ENCODE measurements at regions not wholly inside any gene's neighbourhood (a gene's known extent, or its start where the extent isn't known, plus 50 kb on each side); places are given as distances from the start of the nearest gene placed in this dataset.

DNA sequence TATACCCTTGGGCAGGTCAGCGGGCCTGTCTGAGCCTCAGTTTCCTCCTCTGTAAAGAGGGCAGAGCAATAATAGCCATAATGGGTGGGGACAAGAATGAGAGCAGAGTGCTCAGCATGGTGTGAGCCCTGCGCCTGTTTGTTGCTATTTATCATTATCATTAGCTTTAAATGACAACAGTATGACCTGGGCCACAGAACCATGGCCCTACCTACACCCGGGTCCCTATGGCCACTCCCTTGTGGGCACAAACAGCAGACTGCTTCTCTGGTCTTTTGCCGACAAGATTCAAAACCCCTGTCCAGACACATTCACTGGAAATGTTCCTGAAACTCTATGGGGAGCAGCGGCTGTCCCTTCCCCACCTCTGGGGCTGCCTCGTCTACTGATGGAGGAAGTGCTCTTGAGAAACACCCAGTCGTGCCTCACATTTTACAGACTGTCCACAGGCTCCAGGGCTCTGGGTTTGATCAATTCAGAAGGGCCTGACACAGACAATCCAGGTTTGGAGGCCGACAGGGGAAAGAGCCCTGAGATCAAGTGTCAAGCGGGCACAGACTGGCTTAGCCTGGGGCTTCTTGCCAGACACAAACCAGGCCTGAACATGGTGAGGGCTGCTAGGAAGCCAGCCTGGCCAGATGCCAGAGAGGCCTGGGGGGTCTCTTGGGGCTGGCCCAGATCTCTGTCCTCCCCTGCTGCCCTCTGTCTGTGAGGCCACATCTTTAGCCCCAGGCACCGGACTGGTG, 112.5 kb upstream of the CD82 start:
- BruUV-seq (replicated peaks) = no TSS peak

DNA sequence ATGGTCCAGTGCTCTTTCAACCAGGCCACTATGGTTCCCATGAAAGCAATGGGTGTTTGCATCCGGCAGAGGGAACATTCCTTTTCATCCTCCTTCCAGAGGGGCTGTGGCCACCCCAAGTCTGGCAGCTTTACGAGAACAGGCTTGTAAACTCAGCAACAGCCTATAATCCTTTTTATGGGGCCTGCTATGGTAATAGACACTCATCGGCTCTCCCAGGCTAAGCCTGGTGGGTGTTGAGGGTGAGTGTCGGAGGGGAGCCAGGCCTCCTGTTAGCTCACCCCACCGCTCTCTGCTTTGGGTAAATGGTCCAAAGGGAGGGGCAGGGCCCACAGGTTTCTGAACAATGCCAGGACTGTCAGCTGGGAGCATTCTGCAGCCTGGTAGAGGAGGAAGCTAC, 111.6 kb upstream of the CD82 start:
- DNase-seq = no peak
- no peaks in the 10 kb centered on the region for H3K36me3 ChIP-seq (ENCODE audit: low read depth)
- ChIA-PET POLR2A (ENCODE audit: unreplicated experiment) (no interaction called here), CTCF (no interaction called here)
- no TSS peak for BruUV-seq (replicated peaks)
- H3K79me2 ChIP-seq (ENCODE audit: low read depth) = no peaks in the 10 kb centered on the region
- no peaks in the 10 kb centered on the region for H3K4me1 ChIP-seq (replicated peaks; ENCODE audit: insufficient read depth)
- H3K27ac ChIP-seq = no peak overlapping the region
- intact Hi-C loops (cut with micrococcal nuclease; ENCODE audit: unreplicated experiment) = no loop called here
- no peaks in the 10 kb centered on the region for H4K20me1 ChIP-seq (ENCODE audit: insufficient read depth)
- no peak overlapping the region for H3K4me2 ChIP-seq
- H3F3A ChIP-seq (ENCODE audit: insufficient read depth, low read depth) = no peaks in the 10 kb centered on the region
- H3K9me2 ChIP-seq (ENCODE audit: insufficient read depth) = no peaks in the 10 kb centered on the region
- TF ChIP-seq EZH2 (IDR thresholded peaks at IDR 0.05; ENCODE audit: low read depth) = no peak
- TF ChIP-seq, protein P1, sequence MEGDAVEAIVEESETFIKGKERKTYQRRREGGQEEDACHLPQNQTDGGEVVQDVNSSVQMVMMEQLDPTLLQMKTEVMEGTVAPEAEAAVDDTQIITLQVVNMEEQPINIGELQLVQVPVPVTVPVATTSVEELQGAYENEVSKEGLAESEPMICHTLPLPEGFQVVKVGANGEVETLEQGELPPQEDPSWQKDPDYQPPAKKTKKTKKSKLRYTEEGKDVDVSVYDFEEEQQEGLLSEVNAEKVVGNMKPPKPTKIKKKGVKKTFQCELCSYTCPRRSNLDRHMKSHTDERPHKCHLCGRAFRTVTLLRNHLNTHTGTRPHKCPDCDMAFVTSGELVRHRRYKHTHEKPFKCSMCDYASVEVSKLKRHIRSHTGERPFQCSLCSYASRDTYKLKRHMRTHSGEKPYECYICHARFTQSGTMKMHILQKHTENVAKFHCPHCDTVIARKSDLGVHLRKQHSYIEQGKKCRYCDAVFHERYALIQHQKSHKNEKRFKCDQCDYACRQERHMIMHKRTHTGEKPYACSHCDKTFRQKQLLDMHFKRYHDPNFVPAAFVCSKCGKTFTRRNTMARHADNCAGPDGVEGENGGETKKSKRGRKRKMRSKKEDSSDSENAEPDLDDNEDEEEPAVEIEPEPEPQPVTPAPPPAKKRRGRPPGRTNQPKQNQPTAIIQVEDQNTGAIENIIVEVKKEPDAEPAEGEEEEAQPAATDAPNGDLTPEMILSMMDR (conservative IDR thresholded peaks at IDR 0.05) = no peak
- no peak overlapping the region for H3K4me3 ChIP-seq
- H2AFZ ChIP-seq = no peak overlapping the region
- no peaks in the 10 kb centered on the region for H3K9me3 ChIP-seq (ENCODE audit: insufficient read depth, low read depth)
- H3K27me3 ChIP-seq (ENCODE audit: insufficient read depth, low read depth) = no peaks in the 10 kb centered on the region

More for the DNA sequence above, 112.5 kb upstream of the CD82 start:
- no peak overlapping the region for H2AFZ ChIP-seq
- H3F3A ChIP-seq (ENCODE audit: insufficient read depth, low read depth) = no peaks in the 10 kb centered on the region
- no peaks in the 10 kb centered on the region for H3K9me3 ChIP-seq (ENCODE audit: insufficient read depth, low read depth)
- H3K36me3 ChIP-seq (ENCODE audit: low read depth) = no peaks in the 10 kb centered on the region
- no peak overlapping the region for H3K27ac ChIP-seq
- no peak overlapping the region for H3K4me2 ChIP-seq
- H3K27me3 ChIP-seq (ENCODE audit: insufficient read depth, low read depth) = no peaks in the 10 kb centered on the region
- no peak for DNase-seq
- TF ChIP-seq EZH2 (IDR thresholded peaks at IDR 0.05; ENCODE audit: low read depth) = no peak
- TF ChIP-seq, protein P1 (conservative IDR thresholded peaks at IDR 0.05) = no peak
- ChIA-PET CTCF (no interaction called here), POLR2A (ENCODE audit: unreplicated experiment) (no interaction called here)
- H3K4me1 ChIP-seq (replicated peaks; ENCODE audit: insufficient read depth) = no peaks in the 10 kb centered on the region
- intact Hi-C loops (cut with micrococcal nuclease; ENCODE audit: unreplicated experiment) = no loop called here
- H4K20me1 ChIP-seq (ENCODE audit: insufficient read depth) = no peaks in the 10 kb centered on the region
- no peak overlapping the region for H3K4me3 ChIP-seq
- no peaks in the 10 kb centered on the region for H3K79me2 ChIP-seq (ENCODE audit: low read depth)
- H3K9me2 ChIP-seq (ENCODE audit: insufficient read depth) = no peaks in the 10 kb centered on the region

- Histone ChIP-seq H3K9me2 (ENCODE audit: insufficient read depth) (no peaks in the 10 kb centered on the region), H3K4me1 (replicated peaks; ENCODE audit: insufficient read depth) (no peaks in the 10 kb centered on the region), H3K9me3 (ENCODE audit: insufficient read depth, low read depth) (no peaks in the 10 kb centered on the region), H3F3A (ENCODE audit: insufficient read depth, low read depth) (no peaks in the 10 kb centered on the region), H3K36me3 (ENCODE audit: low read depth) (no peaks in the 10 kb centered on the region), H2AFZ (no peak overlapping the region), H4K20me1 (ENCODE audit: insufficient read depth) (no peaks in the 10 kb centered on the region), H3K79me2 (ENCODE audit: low read depth) (no peaks in the 10 kb centered on the region), H3K27ac (no peak overlapping the region), H3K4me3 (no peak overlapping the region), H3K27me3 (ENCODE audit: insufficient read depth, low read depth) (no peaks in the 10 kb centered on the region), H3K4me2 (no peak overlapping the region)
- ChIA-PET CTCF (interaction anchor here (0.7 kb wide), 1 partner anchor 163 kb away, joined by 8 read pairs; no protein-coding TSS in a partner anchor), POLR2A (ENCODE audit: unreplicated experiment) (no interaction called here)
- TF ChIP-seq, protein P1 (conservative IDR thresholded peaks at IDR 0.05) = no peak
- no peak for TF ChIP-seq EZH2 (IDR thresholded peaks at IDR 0.05; ENCODE audit: low read depth)
- intact Hi-C loops (cut with micrococcal nuclease; ENCODE audit: unreplicated experiment) = no loop called here
- no TSS peak for BruUV-seq (replicated peaks)
- no peak for DNase-seq
Measured at GRCh38 chr11:44454666-44455065, 110.8 kb upstream of the CD82 start.
